ENCODE measurements at regions not wholly inside any gene's neighbourhood (a gene's known extent, or its start where the extent isn't known, plus 50 kb on each side); places are given as distances from the start of the nearest gene placed in this dataset.

DNA sequence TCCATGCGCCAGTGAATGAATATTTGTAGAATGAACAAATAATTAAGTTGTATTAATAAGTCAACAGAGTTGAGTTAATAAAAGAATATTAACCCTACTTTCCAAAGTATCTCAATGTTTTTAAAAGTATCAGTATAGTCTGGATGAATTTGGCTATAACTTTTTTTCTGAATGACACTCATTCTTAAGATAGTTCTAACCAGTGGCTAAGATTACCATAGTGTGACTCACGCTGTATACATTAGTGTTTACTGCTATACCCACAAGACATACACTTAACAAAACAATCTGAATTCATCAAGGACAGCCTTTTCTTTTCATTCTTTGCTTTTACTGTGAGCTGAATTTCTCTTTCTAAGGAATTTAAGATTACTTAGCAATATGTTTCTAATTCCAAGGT is 77.0 kb upstream of the PDE1A start:
- in situ Hi-C loops (cut with MboI): no loop called here
- DNase-seq (ENCODE audit: extremely low read depth in 1 of 4, low spot score in 3 of 4): no peak
- no peak overlapping the region for H3K9ac ChIP-seq (ENCODE audit: insufficient read depth in 1 of 2, low read depth in 2 of 2, low read length in 2 of 2)
- no peak overlapping the region for H3K27ac ChIP-seq (ENCODE audit: extremely low read depth, low read depth, low read length)
- no peaks in the 10 kb centered on the region for H3K9me1 ChIP-seq (ENCODE audit: control insufficient read depth, insufficient read depth, low read length)
- no peak overlapping the region for H3K4me3 ChIP-seq
- TF ChIP-seq NR1H2 (CRISPR knock-in tag; IDR thresholded peaks at IDR 0.05) (no peak), ZNF217 (CRISPR knock-in tag; IDR thresholded peaks at IDR 0.05) (no peak), FOSL1 (tag; conservative IDR thresholded peaks at IDR 0.05) (no peak), CREB1 (IDR thresholded peaks at IDR 0.05) (no peak), CREB1 (CRISPR knock-in tag; IDR thresholded peaks at IDR 0.05) (no peak), ZBED1 (IDR thresholded peaks at IDR 0.05) (no peak), NONO (IDR thresholded peaks at IDR 0.05; ENCODE audit: low read depth in 2 of 2, low read length in 1 of 2) (no peak), ZZZ3 (IDR thresholded peaks at IDR 0.05) (no peak), ARID2 (IDR thresholded peaks at IDR 0.05) (no peak), CBX2 (IDR thresholded peaks at IDR 0.05; ENCODE audit: insufficient read depth, low read length, poor library complexity, severe bottlenecking) (no peak)
- FAIRE-seq: no peak
- 2% methylated on average over 2 of the region's 2 CpGs for WGBS (ENCODE audit: insufficient coverage, low coverage, missing lambda C conversion rate)
- no peak for ATAC-seq
- no peaks in the 10 kb centered on the region for H4K20me1 ChIP-seq (replicated peaks; ENCODE audit: control insufficient read depth, insufficient read depth, low read length)
- no peaks in the 10 kb centered on the region for H3K79me2 ChIP-seq (ENCODE audit: control insufficient read depth, insufficient read depth, low read length)
- intact Hi-C loops (cut with micrococcal nuclease): no loop called here
- no peak overlapping the region for H3K4me2 ChIP-seq (ENCODE audit: insufficient read depth, low read length)
- no peak overlapping the region for H2AFZ ChIP-seq (ENCODE audit: low read depth, low read length)
- H3K9me3 ChIP-seq (replicated peaks; ENCODE audit: control insufficient read depth, insufficient read depth, low read depth, low read length): no peaks in the 10 kb centered on the region
- CTCF ChIA-PET (ENCODE audit: low intra/inter-chr PET ratio): no interaction called here
- BruUV-seq (replicated peaks): no TSS peak
- H3K36me3 ChIP-seq (ENCODE audit: control insufficient read depth, insufficient read depth, low read length): no peaks in the 10 kb centered on the region
- H3K27me3 ChIP-seq (ENCODE audit: control insufficient read depth in 2 of 2, insufficient read depth in 2 of 2, low read length in 2 of 2): no peaks in the 10 kb centered on the region
- POLR2A ChIA-PET: interaction anchor here (1.4 kb wide), 1 partner anchor 12 kb away, joined by 3 read pairs; no protein-coding TSS in a partner anchor
- H3K4me1 ChIP-seq (replicated peaks in 1 of 2; ENCODE audit: control insufficient read depth in 2 of 2, insufficient read depth in 2 of 2, low read length in 2 of 2): no peaks in the 10 kb centered on the region

All from K562 (cell line).